Stomach smooth muscle (tissue), 2 donors: ENCODE measurements at regions not wholly inside any gene's neighbourhood (a gene's known extent, or its start where the extent isn't known, plus 50 kb on each side); places are given as distances from the start of the nearest gene placed in this dataset.

Experiments used
- H3K27ac ChIP-seq: one replicate; pipeline ENCODE4 v1.7.0; 2013; ENCODE audit warnings: mild to moderate bottlenecking, low read length, inconsistent platforms
- H3K27me3 ChIP-seq, 2 donors: one replicate each; pipeline ENCODE4 v1.7.0; 2013; ENCODE audit warnings: low read length in 2 of 2; ENCODE audit not compliant: insufficient read depth in 2 of 2, control insufficient read depth in 1 of 2
- H3K36me3 ChIP-seq, 2 donors: one replicate each; pipeline ENCODE4 v1.7.0; 2013; ENCODE audit warnings: low read length in 2 of 2; ENCODE audit not compliant: control insufficient read depth in 2 of 2, insufficient read depth in 2 of 2
- H3K4me1 ChIP-seq: one replicate; pipeline ENCODE4 v1.7.0; 2013; ENCODE audit warnings: low read length; ENCODE audit not compliant: control insufficient read depth, insufficient read depth
- H3K4me3 ChIP-seq, 2 donors: one replicate each; pipeline ENCODE4 v1.7.0; 2013; ENCODE audit warnings: low read length in 2 of 2
- H3K9ac ChIP-seq, 2 donors: one replicate each; pipeline ENCODE4 v1.7.0; 2013; ENCODE audit warnings: low read length in 2 of 2, mild to moderate bottlenecking in 1 of 2
- H3K9me3 ChIP-seq, 2 donors: one replicate each; pipeline ENCODE4 v1.7.0; 2013; ENCODE audit warnings: low read length in 2 of 2; ENCODE audit not compliant: control insufficient read depth in 2 of 2
- donor health status: healthy.
- donor health status: Pancreatic carcinoma.

GRCh38 chr2:6475155-6475940 is 390.4 kb downstream of the CMPK2 start:
- no peak overlapping the region for H3K27ac ChIP-seq
- H3K9me3 ChIP-seq: no peaks in the 10 kb centered on the region
- no peaks in the 10 kb centered on the region for H3K36me3 ChIP-seq
- no peaks in the 10 kb centered on the region for H3K4me1 ChIP-seq
- no peak overlapping the region for H3K4me3 ChIP-seq
- H3K27me3 ChIP-seq: no peaks in the 10 kb centered on the region
- H3K9ac ChIP-seq: no peak overlapping the region

GRCh38 chr2:6480514-6480913 is 385.2 kb downstream of the CMPK2 start:
- no peak overlapping the region for H3K4me3 ChIP-seq
- no peaks in the 10 kb centered on the region for H3K9me3 ChIP-seq
- H3K9ac ChIP-seq: no peak overlapping the region
- H3K27me3 ChIP-seq: no peaks in the 10 kb centered on the region
- no peaks in the 10 kb centered on the region for H3K36me3 ChIP-seq
- no peak overlapping the region for H3K27ac ChIP-seq
- no peaks in the 10 kb centered on the region for H3K4me1 ChIP-seq

GRCh38 chr2:6482256-6482655 is 383.5 kb downstream of the CMPK2 start:
- Histone ChIP-seq H3K4me1 (no peaks in the 10 kb centered on the region), H3K27me3 (no peaks in the 10 kb centered on the region), H3K9me3 (no peaks in the 10 kb centered on the region), H3K27ac (no peak overlapping the region), H3K4me3 (no peak overlapping the region), H3K9ac (no peak overlapping the region), H3K36me3 (no peaks in the 10 kb centered on the region)

- Histone ChIP-seq H3K4me1 (no peaks in the 10 kb centered on the region), H3K36me3 (no peaks in the 10 kb centered on the region), H3K9me3 (peaks cover under 1 to 2% of the 10 kb centered on the region in 2 donors), H3K9ac (no peak overlapping the region), H3K27ac (no peak overlapping the region), H3K4me3 (no peak overlapping the region), H3K27me3 (no peaks in the 10 kb centered on the region)
These were observed 377.9 kb downstream of the CMPK2 start for GRCh38 chr2:6487765-6488164.

GRCh38 chr2:6492573-6492972 is 373.1 kb downstream of the CMPK2 start:
- Histone ChIP-seq H3K9me3 (peaks cover 2 to 3% of the 10 kb centered on the region in 2 donors), H3K27me3 (no peaks in the 10 kb centered on the region), H3K27ac (no peak overlapping the region), H3K36me3 (no peaks in the 10 kb centered on the region), H3K9ac (no peak overlapping the region), H3K4me3 (no peak overlapping the region), H3K4me1 (no peaks in the 10 kb centered on the region)

GRCh38 chr2:6493266-6493665 is 372.4 kb downstream of the CMPK2 start:
- H3K4me3 ChIP-seq: no peak overlapping the region
- H3K27me3 ChIP-seq: no peaks in the 10 kb centered on the region
- H3K27ac ChIP-seq: no peak overlapping the region
- H3K9me3 ChIP-seq: peaks cover 2 to 3% of the 10 kb centered on the region in 2 donors
- no peaks in the 10 kb centered on the region for H3K36me3 ChIP-seq
- no peak overlapping the region for H3K9ac ChIP-seq
- H3K4me1 ChIP-seq: no peaks in the 10 kb centered on the region

- H3K27me3 ChIP-seq: no peaks in the 10 kb centered on the region
- no peak overlapping the region for H3K9ac ChIP-seq
- no peaks in the 10 kb centered on the region for H3K36me3 ChIP-seq
- no peak overlapping the region for H3K27ac ChIP-seq
- peaks cover 2 to 3% of the 10 kb centered on the region in 2 donors for H3K9me3 ChIP-seq
- H3K4me3 ChIP-seq: no peak overlapping the region
- H3K4me1 ChIP-seq: no peaks in the 10 kb centered on the region
These were observed 372.0 kb downstream of the CMPK2 start for GRCh38 chr2:6493669-6494068.

GRCh38 chr2:6495466-6495865 is 370.2 kb downstream of the CMPK2 start:
- H3K27ac ChIP-seq: no peak overlapping the region
- H3K9me3 ChIP-seq: peaks cover 2 to 3% of the 10 kb centered on the region in 2 donors
- H3K27me3 ChIP-seq: no peaks in the 10 kb centered on the region
- no peak overlapping the region for H3K9ac ChIP-seq
- no peaks in the 10 kb centered on the region for H3K36me3 ChIP-seq
- no peak overlapping the region for H3K4me3 ChIP-seq
- H3K4me1 ChIP-seq: no peaks in the 10 kb centered on the region

GRCh38 chr2:6496376-6496775 is 369.3 kb downstream of the CMPK2 start:
- H3K4me1 ChIP-seq: no peaks in the 10 kb centered on the region
- no peaks in the 10 kb centered on the region for H3K27me3 ChIP-seq
- H3K27ac ChIP-seq: no peak overlapping the region
- H3K36me3 ChIP-seq: no peaks in the 10 kb centered on the region
- H3K4me3 ChIP-seq: no peak overlapping the region
- H3K9me3 ChIP-seq: peaks cover 2 to 3% of the 10 kb centered on the region in 2 donors
- no peak overlapping the region for H3K9ac ChIP-seq

- H3K9ac ChIP-seq: no peak overlapping the region
- H3K27me3 ChIP-seq: no peaks in the 10 kb centered on the region
- no peaks in the 10 kb centered on the region for H3K36me3 ChIP-seq
- H3K4me3 ChIP-seq: no peak overlapping the region
- no peaks in the 10 kb centered on the region for H3K4me1 ChIP-seq
- peaks cover 0 to 3% of the 10 kb centered on the region in 2 donors for H3K9me3 ChIP-seq
- H3K27ac ChIP-seq: no peak overlapping the region
These were observed 368.7 kb downstream of the CMPK2 start for GRCh38 chr2:6497048-6497447.

- no peak overlapping the region for H3K27ac ChIP-seq
- H3K9ac ChIP-seq: no peak overlapping the region
- H3K36me3 ChIP-seq: no peaks in the 10 kb centered on the region
- no peaks in the 10 kb centered on the region for H3K9me3 ChIP-seq
- H3K4me3 ChIP-seq: no peak overlapping the region
- H3K4me1 ChIP-seq: no peaks in the 10 kb centered on the region
- no peaks in the 10 kb centered on the region for H3K27me3 ChIP-seq
These were observed 366.9 kb downstream of the CMPK2 start for GRCh38 chr2:6498841-6499240.
